ENCODE measurements at regions not wholly inside any gene's neighbourhood (a gene's known extent, or its start where the extent isn't known, plus 50 kb on each side); places are given as distances from the start of the nearest gene placed in this dataset.

DNA sequence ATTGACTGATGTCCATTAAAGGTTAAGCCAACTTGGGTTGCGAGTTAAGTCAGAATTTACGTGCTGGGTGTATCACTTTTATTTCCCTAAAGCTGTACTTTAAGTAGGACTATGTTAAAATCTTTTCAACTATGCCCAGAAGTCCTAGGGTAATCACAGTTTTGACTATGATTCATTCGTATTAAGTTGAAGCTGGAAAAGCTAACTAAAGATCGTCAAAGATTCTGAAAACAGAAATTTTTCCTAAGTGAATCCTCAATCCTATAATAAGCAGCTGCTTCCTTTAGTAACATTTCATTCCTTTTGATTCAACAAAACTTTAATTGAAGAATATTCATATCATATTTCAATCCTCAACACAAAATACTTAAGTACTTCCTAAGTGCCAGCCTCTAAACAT lies 460.4 kb downstream of the ACTL7B start:
- TF ChIP-seq, protein P1, sequence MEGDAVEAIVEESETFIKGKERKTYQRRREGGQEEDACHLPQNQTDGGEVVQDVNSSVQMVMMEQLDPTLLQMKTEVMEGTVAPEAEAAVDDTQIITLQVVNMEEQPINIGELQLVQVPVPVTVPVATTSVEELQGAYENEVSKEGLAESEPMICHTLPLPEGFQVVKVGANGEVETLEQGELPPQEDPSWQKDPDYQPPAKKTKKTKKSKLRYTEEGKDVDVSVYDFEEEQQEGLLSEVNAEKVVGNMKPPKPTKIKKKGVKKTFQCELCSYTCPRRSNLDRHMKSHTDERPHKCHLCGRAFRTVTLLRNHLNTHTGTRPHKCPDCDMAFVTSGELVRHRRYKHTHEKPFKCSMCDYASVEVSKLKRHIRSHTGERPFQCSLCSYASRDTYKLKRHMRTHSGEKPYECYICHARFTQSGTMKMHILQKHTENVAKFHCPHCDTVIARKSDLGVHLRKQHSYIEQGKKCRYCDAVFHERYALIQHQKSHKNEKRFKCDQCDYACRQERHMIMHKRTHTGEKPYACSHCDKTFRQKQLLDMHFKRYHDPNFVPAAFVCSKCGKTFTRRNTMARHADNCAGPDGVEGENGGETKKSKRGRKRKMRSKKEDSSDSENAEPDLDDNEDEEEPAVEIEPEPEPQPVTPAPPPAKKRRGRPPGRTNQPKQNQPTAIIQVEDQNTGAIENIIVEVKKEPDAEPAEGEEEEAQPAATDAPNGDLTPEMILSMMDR (IDR thresholded peaks at IDR 0.05), result no peak
- TF ChIP-seq POLR2AphosphoS5 (IDR thresholded peaks at IDR 0.05) (no peak), EP300 (IDR thresholded peaks at IDR 0.05) (no peak), POLR2A (IDR thresholded peaks at IDR 0.05; ENCODE audit: low read depth) (no peak)
